HepG2 (cell line): ENCODE measurements at regions not wholly inside any gene's neighbourhood (a gene's known extent, or its start where the extent isn't known, plus 50 kb on each side); places are given as distances from the start of the nearest gene placed in this dataset.

Experiments used
- ETV5 ChIP-seq: IDR thresholded peaks from 2 replicates; pipeline ENCODE4 v1.6.1; 2018; ENCODE audit warnings: missing biosample characterization, missing genetic modification reagents, inconsistent platforms, borderline replicate concordance
- GABPB1 ChIP-seq: IDR thresholded peaks from 2 replicates; pipeline ENCODE4 v1.6.1; 2016; ENCODE audit warnings: mild to moderate bottlenecking, missing genetic modification reagents, moderate library complexity, missing compliant biosample characterization
- HNF1B ChIP-seq: sonication (generic); formaldehyde crosslinking; IDR thresholded peaks from 2 replicates; pipeline ENCODE4 v1.5.1; 2020; ENCODE audit warnings: mild to moderate bottlenecking, moderate library complexity, missing genetic modification reagents
- KIAA2018 ChIP-seq: sonication (generic); formaldehyde crosslinking; IDR thresholded peaks from 2 replicates; pipeline ENCODE4 v1.5.0; 2020; ENCODE audit warnings: mild to moderate bottlenecking, missing genetic modification reagents, borderline replicate concordance
- NFKB2 ChIP-seq: sonication (generic); formaldehyde crosslinking; IDR thresholded peaks from 2 replicates; pipeline ENCODE4 v1.4.0; 2020; ENCODE audit warnings: missing genetic modification reagents, borderline replicate concordance
- PAXIP1 ChIP-seq: sonication (generic); formaldehyde crosslinking; conservative IDR thresholded peaks from 2 replicates; pipeline ENCODE4 v1.4.0; 2020; ENCODE audit warnings: mild to moderate bottlenecking, missing genetic modification reagents, moderate library complexity
- PHF5A ChIP-seq: IDR thresholded peaks from one replicate; pipeline ENCODE4 v1.6.1; 2018; ENCODE audit warnings: low read depth, missing genetic modification reagents; ENCODE audit not compliant: unreplicated experiment
- POLR2AphosphoS5 ChIP-seq: IDR thresholded peaks from 2 replicates; pipeline ENCODE4 v1.6.1; 2012; ENCODE audit warnings: low read depth, low read length
- SETDB1 ChIP-seq: sonication (generic); formaldehyde crosslinking; IDR thresholded peaks from 2 replicates; pipeline ENCODE4 v1.5.1; 2020; ENCODE audit warnings: missing genetic modification reagents, mild to moderate bottlenecking, borderline replicate concordance
- TP53 ChIP-seq: sonication (generic); formaldehyde crosslinking; conservative IDR thresholded peaks from 2 replicates; pipeline ENCODE4 v1.4.0; 2020; ENCODE audit warnings: missing genetic modification reagents
- ZFP36L1 ChIP-seq: sonication (generic); formaldehyde crosslinking; IDR thresholded peaks from 2 replicates; pipeline ENCODE4 v1.8.0; 2022; ENCODE audit warnings: mild to moderate bottlenecking, missing genetic modification reagents, moderate library complexity
- ZNF10 ChIP-seq: sonication (generic); formaldehyde crosslinking; IDR thresholded peaks from 2 replicates; pipeline ENCODE4 v1.4.0; 2020; ENCODE audit warnings: mild to moderate bottlenecking, low read depth, missing genetic modification reagents, borderline replicate concordance
- ZNF143 ChIP-seq: sonication (generic); formaldehyde crosslinking; IDR thresholded peaks from 2 replicates; pipeline ENCODE4 v1.4.0; 2020; ENCODE audit warnings: missing genetic modification reagents
- ZNF256 ChIP-seq: sonication (generic); formaldehyde crosslinking; conservative IDR thresholded peaks from 2 replicates; pipeline ENCODE4 v1.4.0; 2020; ENCODE audit warnings: missing genetic modification reagents
- ZNF713 ChIP-seq: sonication (generic); formaldehyde crosslinking; IDR thresholded peaks from 2 replicates; pipeline ENCODE4 v1.4.0; 2020; ENCODE audit warnings: mild to moderate bottlenecking, missing genetic modification reagents

GRCh38 chr5:175796536-175797499 lies 74.6 kb upstream of the CPLX2 start (continued):
- TF ChIP-seq SETDB1 = peak; percentile 66; the same call in 1 of the 2 replicates
- peak; percentile 100 for TF ChIP-seq ZNF256 (CRISPR knock-in tag)
- TF ChIP-seq KIAA2018 = peak; percentile 98; the same call in 1 of the 2 replicates
- TF ChIP-seq PHF5A = peak; percentile 95
- peak; percentile 97 for TF ChIP-seq TP53
- peak; percentile 100 for TF ChIP-seq ZFP36L1 (CRISPR knock-in tag)
- peak; percentile 90 for TF ChIP-seq GABPB1 (CRISPR knock-in tag)
- peak; percentile 95 for TF ChIP-seq ZNF713 (CRISPR knock-in tag)
- TF ChIP-seq ETV5 (CRISPR knock-in tag) = peak; percentile 95
- peak; percentile 100 for TF ChIP-seq NFKB2 (CRISPR knock-in tag)
- peak; percentile 92 for TF ChIP-seq HNF1B (CRISPR knock-in tag)
- TF ChIP-seq ZNF143 (CRISPR knock-in tag) = peak; percentile 71
- no peak for TF ChIP-seq POLR2AphosphoS5
- TF ChIP-seq PAXIP1 (CRISPR knock-in tag) = peak; percentile 78
- TF ChIP-seq ZNF10 (CRISPR knock-in tag) = no peak
